Endothelial cell of umbilical vein (primary cell): ENCODE measurements at regions not wholly inside any gene's neighbourhood (a gene's known extent, or its start where the extent isn't known, plus 50 kb on each side); places are given as distances from the start of the nearest gene placed in this dataset.

Experiments
- BruUV-seq: library from RNA; stranded (reverse); fragments of 400-500 nt; replicated peaks from 2 replicates; lab custom pipeline; 2021; lab: Mats Ljungman, UMichigan
- CTCF ChIA-PET: fragments of 300-600, 350-600 bp; sonication (Branson Sonifier 250); formaldehyde crosslinking; loops from one replicate; lab custom pipeline; 2021; ENCODE audit warnings: antibody characterized with exemption, inconsistent platforms; lab: Charles Lee
- POLR2A ChIA-PET: fragments of 300-600, 350-600 bp; sonication (Branson Sonifier 250); formaldehyde crosslinking; loops from one replicate; lab custom pipeline; 2021; ENCODE audit warnings: antibody characterized with exemption, inconsistent platforms; lab: Charles Lee
- DNase-seq: peaks from one replicate; pipeline ENCODE4 v3.0.0-alpha.2; 2011; ENCODE audit warnings: low read depth, low spot score
- FAIRE-seq: peaks from 2 replicates; lab custom pipeline; 2011; peaks lifted over from hg19 to GRCh38; lab: Jason Lieb, UNC
- H2AFZ ChIP-seq: 2 replicates; pipeline ENCODE4 v1.6.0; 2012; ENCODE audit warnings: low read depth, low read length, control low read depth, inconsistent platforms
- H3K27ac ChIP-seq: 2 replicates; pipeline ENCODE4 v1.5.1; 2011; ENCODE audit warnings: low read depth, mild to moderate bottlenecking, control low read depth, low read length, moderate library complexity; ENCODE audit not compliant: insufficient read depth
- H3K27me3 ChIP-seq, 2 experiments: 2 replicates each; pipeline versions ENCODE4 v1.6.0 to v1.6.1; 2011; ENCODE audit warnings: low read length in 2 of 2, mixed read lengths in 1 of 2; ENCODE audit not compliant: control insufficient read depth in 2 of 2, insufficient read depth in 2 of 2
- H3K36me3 ChIP-seq, 2 experiments: 2 replicates in 1 of 2; 3 replicates in 1 of 2; pipeline ENCODE4 v1.5.1; 2011; ENCODE audit warnings: low read length in 2 of 2, mild to moderate bottlenecking in 1 of 2, moderate library complexity in 1 of 2; ENCODE audit not compliant: control insufficient read depth in 2 of 2, insufficient read depth in 2 of 2; ENCODE audit errors: extremely low read depth in 1 of 2
- H3K4me1 ChIP-seq: 3 replicates; pipeline ENCODE4 v1.5.1; 2011; ENCODE audit warnings: mild to moderate bottlenecking, low read length; ENCODE audit not compliant: control insufficient read depth, insufficient read depth; ENCODE audit errors: extremely low read depth
- H3K4me2 ChIP-seq: 2 replicates; pipeline ENCODE4 v1.6.1; 2011; ENCODE audit warnings: low read length, control low read depth, mixed read lengths; ENCODE audit not compliant: insufficient read depth
- H3K4me3 ChIP-seq, 3 experiments: fragments of 200-600 bp in 1 of 3; sonication (generic), shearing (Covaris generic) in 1 of 3; replicated peaks in 1 of 3; 2 replicates each; pipeline ENCODE4 v1.5.1; 2011 to 2016; ENCODE audit warnings: control low read depth in 3 of 3, low read length in 3 of 3, mild to moderate bottlenecking in 2 of 3, inconsistent platforms in 1 of 3, low read depth in 1 of 3, moderate library complexity in 1 of 3; ENCODE audit not compliant: insufficient read depth in 1 of 3
- H3K79me2 ChIP-seq: 2 replicates; pipeline ENCODE4 v1.6.0; 2012; ENCODE audit warnings: low read length, inconsistent platforms; ENCODE audit not compliant: control insufficient read depth, insufficient read depth
- H3K9ac ChIP-seq: replicated peaks from 2 replicates; pipeline ENCODE3; 2011; ENCODE audit warnings: low read length, control low read depth; ENCODE audit not compliant: insufficient read depth; ENCODE audit errors: extremely low read depth
- H3K9me1 ChIP-seq: replicated peaks from 3 replicates; pipeline ENCODE4 v1.6.0; 2011; ENCODE audit warnings: mild to moderate bottlenecking, low read length; ENCODE audit not compliant: control insufficient read depth, insufficient read depth; ENCODE audit errors: extremely low read depth
- H3K9me3 ChIP-seq: replicated peaks from 2 replicates; pipeline ENCODE4 v1.5.1; 2012; ENCODE audit warnings: low read length, inconsistent platforms; ENCODE audit not compliant: control insufficient read depth, insufficient read depth
- H4K20me1 ChIP-seq: replicated peaks from 2 replicates; pipeline ENCODE3; 2011; ENCODE audit warnings: mild to moderate bottlenecking, low read length; ENCODE audit not compliant: control insufficient read depth, insufficient read depth; ENCODE audit errors: extremely low read depth
- EZH2 ChIP-seq: IDR thresholded peaks from 2 replicates; pipeline ENCODE4 v1.6.1; 2012; ENCODE audit warnings: borderline replicate concordance, low read depth, mild to moderate bottlenecking, moderate library complexity, low read length, inconsistent platforms; ENCODE audit not compliant: severe bottlenecking
- FOS ChIP-seq: IDR thresholded peaks from 2 replicates; pipeline ENCODE4 v1.6.1; 2011; ENCODE audit warnings: mild to moderate bottlenecking, low read length, moderate library complexity, borderline replicate concordance; ENCODE audit not compliant: insufficient read depth
- GATA2 ChIP-seq: IDR thresholded peaks from 2 replicates; pipeline ENCODE4 v1.7.0; 2011; ENCODE audit warnings: low read depth, mild to moderate bottlenecking, moderate library complexity, mixed read lengths, low read length; ENCODE audit not compliant: insufficient read length, insufficient read depth
- JUN ChIP-seq: IDR thresholded peaks from 2 replicates; pipeline ENCODE4 v1.6.1; 2011; ENCODE audit warnings: borderline replicate concordance, low read depth; ENCODE audit not compliant: insufficient read length, insufficient read depth
- dilution Hi-C: fragments of 300-500 bp; cut with MboI; formaldehyde crosslinking; loops from one replicate; pipeline ENCODE4 v1.15.0; 2019; ENCODE audit warnings: low sequenced_read_pairs; ENCODE audit not compliant: extremely low pct_ligation_motif_present
- intact Hi-C: fragments of 100-400 bp; cut with micrococcal nuclease; formaldehyde crosslinking; loops from one replicate; pipeline ENCODE4 v1.10.0; 2022

GRCh38 chr3:26967501-26967900 is 344.9 kb downstream of the LRRC3B start:
- ChIA-PET POLR2A (no interaction called here), CTCF (no interaction called here)
- H2AFZ ChIP-seq = no peak overlapping the region
- no peak overlapping the region for H3K4me3 ChIP-seq
- no peaks in the 10 kb centered on the region for H3K27me3 ChIP-seq
- no peak overlapping the region for H3K4me2 ChIP-seq
- DNase-seq = peak; percentile 47
- H3K9me1 ChIP-seq = no peaks in the 10 kb centered on the region
- no peaks in the 10 kb centered on the region for H4K20me1 ChIP-seq
- H3K9ac ChIP-seq = no peak overlapping the region
- BruUV-seq = no TSS peak
- H3K4me1 ChIP-seq = peaks cover 2% of the 10 kb centered on the region
- H3K36me3 ChIP-seq = no peaks in the 10 kb centered on the region
- dilution Hi-C loops (no loop called here), intact Hi-C loops (no loop called here)
- no peak for FAIRE-seq
- no peak for TF ChIP-seq FOS
- TF ChIP-seq GATA2 = no peak
- TF ChIP-seq EZH2 = no peak
- peak; percentile 60 for TF ChIP-seq JUN
- no peaks in the 10 kb centered on the region for H3K79me2 ChIP-seq
- H3K9me3 ChIP-seq = no peaks in the 10 kb centered on the region
- H3K27ac ChIP-seq = peak overlapping the region; percentile 34

DNA sequence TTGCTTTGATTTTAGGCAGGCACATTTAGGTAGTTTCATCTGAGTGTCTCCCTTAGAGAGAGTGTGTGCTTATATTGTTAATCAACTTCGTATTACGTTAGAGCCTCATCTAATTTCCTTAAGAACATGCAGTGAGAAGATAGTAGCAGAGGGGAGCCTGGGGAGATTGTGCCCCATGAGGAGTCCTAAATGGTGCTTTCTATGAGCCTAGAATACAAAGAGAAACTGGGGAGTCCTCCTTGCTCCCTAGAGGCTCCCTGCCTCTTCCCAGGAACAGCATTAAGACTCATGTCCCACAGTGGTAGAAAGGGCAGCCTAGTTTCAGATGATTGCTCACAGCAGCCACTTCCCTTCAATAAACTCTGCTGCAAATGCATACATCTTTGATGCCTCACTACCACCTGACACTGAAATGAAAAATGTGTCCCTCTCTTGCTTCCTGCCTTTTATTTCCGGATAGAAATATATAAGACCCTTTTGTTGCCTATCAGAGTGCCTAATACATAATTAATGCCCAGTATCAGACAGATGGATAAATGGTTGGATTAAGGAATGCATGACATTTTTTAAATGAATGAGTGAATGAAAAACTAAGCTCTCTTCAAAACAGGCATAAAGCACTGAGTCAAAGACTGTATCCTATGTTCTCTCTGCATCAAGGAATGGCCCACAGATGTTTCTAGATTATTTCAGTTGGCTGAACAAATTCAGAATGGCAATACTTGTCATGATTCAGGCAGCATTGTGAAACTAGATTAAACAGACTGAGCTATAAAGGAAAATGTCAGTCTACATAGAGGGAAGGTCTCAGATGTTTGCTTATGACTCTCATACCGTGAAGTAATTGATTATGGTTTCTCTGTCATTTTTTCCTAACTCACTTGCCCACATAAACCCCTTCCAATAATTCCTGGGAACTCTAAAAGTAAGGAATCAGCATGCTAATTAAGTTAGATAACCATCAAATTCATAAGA is 362.1 kb downstream of the LRRC3B start:
- Histone ChIP-seq H3K36me3 (no peaks in the 10 kb centered on the region), H3K9me3 (no peaks in the 10 kb centered on the region), H3K4me2 (no peak overlapping the region), H3K9me1 (no peaks in the 10 kb centered on the region), H3K27me3 (no peaks in the 10 kb centered on the region), H4K20me1 (no peaks in the 10 kb centered on the region), H3K27ac (no peak overlapping the region), H3K79me2 (no peaks in the 10 kb centered on the region), H3K9ac (no peak overlapping the region), H2AFZ (no peak overlapping the region), H3K4me3 (no peak overlapping the region), H3K4me1 (no peaks in the 10 kb centered on the region)
- intact Hi-C loops (no loop called here), dilution Hi-C loops (no loop called here)
- no TSS peak for BruUV-seq
- DNase-seq (no peak), FAIRE-seq (no peak)
- CTCF ChIA-PET = no interaction called here
- TF ChIP-seq JUN = no peak
- POLR2A ChIA-PET = no interaction called here
